Amniotic epithelial cell (primary cell): ENCODE measurements at regions not wholly inside any gene's neighbourhood (a gene's known extent, or its start where the extent isn't known, plus 50 kb on each side); places are given as distances from the start of the nearest gene placed in this dataset.
"Not testable (repeated sequence)": the region's sequence is repeated elsewhere in the genome, so short reads cannot be mapped to it uniquely, and the experiment has no call there.

Experiments used
- DNase-seq: peaks from one replicate; pipeline ENCODE4 v3.0.0-alpha.2; 2010; ENCODE audit warnings: low read depth

DNA sequence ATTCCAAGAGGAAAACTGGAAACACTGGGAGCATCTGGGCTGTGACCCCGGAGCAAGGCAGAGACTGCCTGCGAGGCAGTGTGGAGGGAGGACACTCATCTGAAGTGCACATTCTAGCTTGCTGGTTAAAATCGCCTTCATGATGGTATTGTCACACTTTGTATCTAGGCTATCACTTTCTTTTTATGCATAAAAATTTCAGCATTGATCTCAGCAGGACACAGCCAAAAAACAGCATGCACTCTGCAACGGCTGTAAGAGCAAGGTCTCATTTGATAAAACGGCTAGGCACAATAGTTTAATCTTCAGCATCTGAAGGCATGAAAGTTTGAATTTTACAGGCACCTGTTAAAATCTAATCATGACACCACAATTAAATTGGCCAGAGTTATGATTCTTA, 110.8 kb upstream of the IRX1 start:
- DNase-seq: no peak

GRCh38 chr5:3481175-3481574, 114.5 kb upstream of the IRX1 start:
- DNase-seq: no peak

DNA sequence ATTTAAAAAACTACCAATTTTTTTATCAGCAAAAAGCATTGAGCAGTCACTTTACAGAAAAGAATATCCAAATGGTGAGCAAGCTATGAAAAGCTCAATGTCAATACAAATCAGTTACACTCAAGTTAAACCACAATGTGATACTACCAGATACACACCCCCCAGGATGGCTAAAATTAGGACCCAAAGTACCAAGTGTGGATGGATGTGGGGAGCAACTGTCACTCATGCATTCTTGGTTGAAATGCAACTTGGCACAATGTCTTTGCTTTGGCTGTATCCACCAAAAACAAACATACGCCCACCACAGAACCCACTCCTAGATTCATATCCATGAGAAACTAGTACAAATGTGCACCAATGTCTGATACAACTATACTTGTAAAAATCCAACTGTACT, 120.0 kb upstream of the IRX1 start:
- DNase-seq: no peak

DNA sequence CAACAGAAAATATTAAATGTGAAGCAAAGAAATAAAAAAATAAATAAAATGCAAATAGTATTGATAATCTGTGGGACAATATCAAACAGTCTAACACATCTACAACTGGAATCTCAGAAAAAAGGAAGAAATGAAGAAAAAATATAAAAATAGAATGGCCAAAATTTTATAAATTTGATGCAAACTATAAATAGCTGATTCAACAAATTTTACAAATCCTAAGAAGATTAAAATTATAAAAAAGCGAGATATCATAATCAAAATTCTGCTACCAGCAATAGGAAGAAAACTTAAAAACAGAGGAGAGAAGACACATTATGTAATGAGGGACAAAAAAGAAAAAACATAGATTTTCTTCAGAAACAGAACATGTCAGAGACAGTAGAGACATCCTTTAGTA, 129.2 kb upstream of the IRX1 start:
- no peak for DNase-seq

GRCh38 chr5:3460416-3460815, 135.2 kb upstream of the IRX1 start:
- DNase-seq: no peak

DNA sequence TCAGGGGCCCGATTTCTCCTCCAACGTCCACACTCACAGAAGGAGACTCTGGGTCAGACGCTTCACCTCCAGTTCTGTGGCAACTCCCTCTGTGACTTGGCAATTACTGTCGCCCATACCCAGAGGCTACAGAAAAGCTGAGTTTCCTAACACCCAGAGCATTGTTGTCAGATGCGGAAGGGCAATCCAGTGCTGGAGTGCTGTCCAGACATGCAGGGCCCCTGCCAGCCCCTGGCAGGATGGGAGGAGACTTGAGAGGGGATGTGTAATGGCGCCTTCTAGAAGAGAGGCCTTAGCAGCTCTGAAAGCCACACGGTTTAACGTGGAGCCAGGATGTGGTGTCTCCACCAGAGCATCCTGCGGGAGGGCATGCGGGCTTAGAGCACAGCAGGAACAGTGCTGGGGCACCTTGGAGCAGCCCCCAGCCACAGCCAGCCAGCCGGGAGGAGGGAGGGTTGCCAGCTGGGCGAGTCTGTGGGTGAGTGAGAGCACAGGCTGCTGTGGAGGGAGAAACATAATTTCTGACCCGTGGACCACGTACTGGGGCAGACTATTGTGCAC, 139.4 kb upstream of the IRX1 start:
- DNase-seq: no peak

GRCh38 chr5:3454028-3454427, 141.6 kb upstream of the IRX1 start:
- not testable (repeated sequence) for DNase-seq

DNA sequence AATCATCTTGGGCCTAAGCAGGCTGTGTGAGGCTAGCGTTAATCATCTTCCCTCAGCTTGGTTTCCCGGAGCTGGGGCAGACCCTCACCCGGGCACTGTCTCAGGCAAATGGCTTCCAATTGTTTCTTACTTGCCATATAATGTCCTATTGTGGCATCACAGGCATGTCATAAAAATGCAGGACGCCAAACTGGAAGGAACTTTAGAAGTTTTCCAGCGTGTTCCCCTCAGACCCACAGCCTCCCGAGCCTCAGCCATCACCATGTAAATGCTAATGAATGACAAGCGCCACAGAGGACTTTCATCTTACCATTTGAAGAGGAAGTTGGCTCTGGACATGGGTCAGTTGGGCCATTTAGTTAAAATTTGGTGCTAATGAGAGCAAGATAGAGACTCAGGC, 143.0 kb upstream of the IRX1 start:
- DNase-seq: no peak

GRCh38 chr5:3451961-3452360, 143.7 kb upstream of the IRX1 start:
- no peak for DNase-seq

DNA sequence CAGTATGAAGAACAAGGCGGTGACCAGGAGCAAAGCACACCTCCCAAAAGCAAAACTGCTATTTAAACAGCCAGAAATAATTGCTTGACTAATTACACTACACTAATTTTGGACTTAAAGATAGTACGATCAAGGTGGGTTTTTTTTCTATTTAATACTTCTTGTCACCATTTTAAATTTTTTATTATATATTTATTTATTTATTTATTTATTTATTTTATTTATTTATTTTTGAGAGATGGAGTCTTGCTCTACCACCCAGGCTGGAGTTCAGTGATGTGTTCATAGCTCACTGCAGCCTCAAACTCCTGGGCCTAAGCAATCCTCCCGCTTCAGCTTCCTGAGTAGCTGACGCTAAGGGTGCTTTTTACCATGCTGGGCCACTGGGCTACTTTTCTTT, 146.2 kb upstream of the IRX1 start:
- no peak for DNase-seq

- no peak for DNase-seq
Observed at GRCh38 chr5:3446410-3446809, 149.2 kb upstream of the IRX1 start.

DNA sequence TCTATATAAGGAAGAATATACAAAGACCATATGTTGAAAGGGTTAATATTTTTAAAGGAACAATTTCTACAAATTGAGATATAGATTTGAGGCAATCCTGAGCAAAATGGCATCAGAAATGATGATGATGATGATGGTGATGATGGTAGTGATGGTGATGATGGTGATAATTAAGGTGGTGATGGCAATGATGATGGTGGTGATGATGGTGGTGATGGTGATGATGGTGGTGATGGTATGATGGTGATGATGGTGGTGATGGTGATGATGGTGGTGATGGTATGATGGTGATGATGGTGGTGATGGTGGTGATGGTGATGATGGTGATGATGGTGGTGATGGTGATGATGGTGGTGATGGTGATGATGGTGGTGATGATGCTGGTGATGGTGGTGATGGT, 150.1 kb upstream of the IRX1 start:
- not testable (repeated sequence) for DNase-seq

- DNase-seq: no peak
Observed at GRCh38 chr5:3432135-3432534, 163.5 kb upstream of the IRX1 start.

- DNase-seq: no peak
Observed at GRCh38 chr5:3430691-3431090, 164.9 kb upstream of the IRX1 start.

DNA sequence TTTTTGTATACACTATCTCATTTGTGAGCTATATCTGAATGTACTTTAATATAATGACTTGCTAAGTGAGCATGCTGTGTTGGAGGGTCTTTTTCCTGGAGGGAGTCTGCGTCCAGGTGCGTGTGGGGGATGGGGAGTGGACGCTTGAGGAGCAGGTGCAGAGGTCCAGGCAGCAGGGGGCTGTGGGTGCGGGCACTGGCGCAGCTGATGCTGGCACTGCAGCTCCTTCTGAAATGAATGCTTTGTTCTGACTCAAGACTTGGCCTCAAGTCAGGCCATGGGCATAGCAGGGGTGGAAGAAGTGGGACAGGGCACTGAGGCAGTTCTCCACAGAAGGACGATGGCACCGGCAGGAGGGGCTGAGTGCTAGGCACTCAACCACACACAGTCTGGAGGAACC, 165.7 kb upstream of the IRX1 start:
- DNase-seq: no peak

GRCh38 chr5:3428334-3428733, 167.3 kb upstream of the IRX1 start:
- DNase-seq: no peak

- no peak for DNase-seq
Observed at GRCh38 chr5:3424946-3425345, 170.7 kb upstream of the IRX1 start.

- no peak for DNase-seq
Observed at GRCh38 chr5:3417376-3417943, 178.2 kb upstream of the IRX1 start.

DNA sequence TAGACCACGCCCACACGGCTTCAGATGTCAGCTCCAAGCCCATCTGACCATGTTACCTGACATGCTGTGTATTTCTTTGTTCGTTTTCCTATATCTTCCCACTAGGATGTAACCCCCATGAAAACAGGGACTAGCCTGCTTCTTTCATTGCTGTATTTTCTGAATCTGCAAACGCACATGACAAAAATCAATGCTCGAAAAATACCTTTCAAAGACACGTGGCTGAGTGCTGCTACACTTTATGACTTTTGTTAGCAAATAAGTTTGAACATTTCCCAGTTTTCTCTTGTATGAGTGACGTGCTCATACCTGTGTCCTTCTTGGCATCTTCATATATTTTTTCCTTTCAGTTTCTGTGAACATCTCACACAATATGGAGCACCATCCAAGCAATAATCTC, 181.3 kb upstream of the IRX1 start:
- DNase-seq: no peak

DNA sequence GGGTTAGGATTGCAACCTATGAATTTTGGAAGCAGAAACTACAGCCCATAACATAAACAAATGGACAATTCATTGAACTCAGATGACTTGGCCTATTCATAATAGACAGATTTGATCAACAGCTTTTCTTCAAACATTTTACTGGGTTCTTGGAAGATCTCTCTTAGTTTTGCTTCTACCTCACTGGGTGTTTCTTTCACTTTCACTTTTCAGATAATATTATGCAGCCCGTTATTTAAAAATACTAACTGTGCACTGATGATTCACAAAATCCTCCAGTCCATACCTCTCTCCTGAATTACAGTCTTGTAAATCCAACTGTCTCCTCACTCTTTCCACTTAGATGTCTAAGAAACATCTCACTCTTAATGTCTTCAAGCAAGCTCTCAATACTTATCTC, 183.5 kb upstream of the IRX1 start:
- no peak for DNase-seq

DNA sequence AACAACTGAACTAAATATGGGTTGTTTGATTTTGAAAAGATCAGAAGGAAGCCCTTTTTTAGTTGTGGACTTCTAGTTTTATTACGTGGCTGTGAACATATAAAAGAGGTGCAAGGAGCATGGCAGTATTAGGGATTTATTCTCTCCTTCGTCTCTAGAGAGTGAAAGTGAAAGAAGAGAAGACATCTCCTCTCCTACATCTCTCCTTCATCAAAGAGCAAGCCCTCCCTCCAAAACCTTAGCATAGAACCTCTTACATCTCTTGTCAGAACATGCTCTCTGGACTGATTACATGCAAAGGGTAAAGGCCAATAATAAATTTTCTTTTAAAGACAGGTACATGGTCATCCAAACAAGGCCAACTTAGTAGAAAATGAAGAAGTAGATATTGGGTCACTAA, 184.3 kb upstream of the IRX1 start:
- DNase-seq: no peak

DNA sequence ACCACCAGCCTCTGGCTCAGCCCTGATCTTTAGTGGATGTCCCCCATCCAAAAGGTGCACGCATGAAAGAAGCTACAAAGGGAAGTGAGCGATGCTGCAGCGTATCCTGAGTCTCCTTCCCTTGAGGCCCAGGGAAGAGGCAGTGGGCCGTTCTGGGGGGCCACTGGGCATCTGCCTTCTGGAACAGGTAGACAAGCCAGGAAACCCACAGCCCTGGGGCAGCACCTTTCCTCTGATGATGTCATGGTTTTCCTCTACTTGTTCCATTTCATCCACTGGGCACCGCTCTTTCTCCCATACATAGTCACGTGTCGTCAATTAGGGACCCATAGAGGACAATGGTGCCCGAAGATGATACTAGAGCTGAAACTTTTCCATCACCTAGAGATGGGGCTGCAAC, 194.0 kb upstream of the IRX1 start:
- no peak for DNase-seq

- DNase-seq: no peak
Observed at GRCh38 chr5:3400659-3401058, 195.0 kb upstream of the IRX1 start.

DNA sequence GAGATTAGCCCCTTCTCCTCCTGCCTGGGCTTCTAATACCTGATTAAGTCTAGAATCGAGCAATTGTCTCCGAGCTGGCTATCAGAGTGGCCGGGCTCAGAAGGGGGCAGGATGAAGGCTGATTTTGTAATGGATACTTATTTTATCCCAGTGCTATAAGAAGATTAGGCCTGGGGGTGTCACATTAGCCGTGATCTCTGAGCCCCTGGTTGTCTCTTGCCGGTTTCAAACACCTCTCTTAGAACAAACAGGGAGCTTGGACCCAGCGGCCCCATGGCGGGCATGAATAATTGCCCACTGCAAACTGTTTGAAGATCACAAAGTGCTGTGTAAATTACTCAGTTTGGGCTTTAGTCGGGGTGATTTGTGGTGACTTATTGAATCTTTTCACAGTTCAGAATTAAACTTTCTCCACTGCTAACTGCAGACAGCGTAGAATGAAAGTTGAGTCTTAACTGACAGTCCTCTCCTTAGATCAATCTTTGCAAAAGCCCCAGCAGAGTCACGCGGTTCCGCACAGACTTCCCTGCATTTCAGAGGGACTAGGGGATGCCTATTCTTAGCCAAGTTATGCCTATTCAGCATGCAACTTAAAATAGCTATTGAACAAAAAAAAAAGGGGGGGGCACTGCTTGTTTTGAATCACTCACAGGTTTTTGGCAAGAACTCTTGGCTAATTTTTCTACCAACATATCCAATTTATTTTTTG, 200.6 kb upstream of the IRX1 start:
- DNase-seq: no peak
